Body of pancreas (tissue), 4 donors: ENCODE measurements at regions not wholly inside any gene's neighbourhood (a gene's known extent, or its start where the extent isn't known, plus 50 kb on each side); places are given as distances from the start of the nearest gene placed in this dataset.
A peak's percentile ranks its signal among the peaks of the same experiment; 100 is the strongest.
"Not testable (repeated sequence)": the region's sequence is repeated elsewhere in the genome, so short reads cannot be mapped to it uniquely, and the experiment has no call there.

Experiments used
- ATAC-seq: fragments of 150-250 bp; one replicate; pipeline ENCODE4 v1.9.1; 2016
- DNase-seq, 4 donors: peaks; one replicate each; pipeline ENCODE4 v3.0.0-alpha.2; 2019
- H3K27ac ChIP-seq, 4 donors: fragments of 200-600 bp; sonication (generic); 1 replicate in 3 of 4; 2 replicates in 1 of 4; pipeline versions ENCODE4 v1.5.1 to v1.6.1; 2016 to 2019; ENCODE audit warnings: mild to moderate bottlenecking in 1 of 4, mixed read lengths in 1 of 4, moderate library complexity in 1 of 4
- H3K27me3 ChIP-seq, 2 donors: fragments of 200-600 bp; sonication (generic); one replicate each; pipeline ENCODE4 v1.6.0; 2016; ENCODE audit warnings: mild to moderate bottlenecking in 1 of 2
- H3K36me3 ChIP-seq, 2 donors: fragments of 200-600 bp; sonication (generic); replicated peaks in 1 of 2; 2 replicates each; pipeline ENCODE4 v1.5.1; 2016; ENCODE audit warnings: low read depth in 2 of 2; ENCODE audit not compliant: insufficient read depth in 1 of 2
- H3K4me1 ChIP-seq: fragments of 200-600 bp; sonication (generic); one replicate; pipeline ENCODE4 v1.6.0; 2016
- H3K4me3 ChIP-seq, 2 donors: fragments of 200-600 bp; sonication (generic); 1 replicate in 1 of 2; 2 replicates in 1 of 2; pipeline ENCODE4 v1.5.1; 2016 to 2019
- H3K9me3 ChIP-seq, 3 donors: fragments of 200-600 bp; sonication (generic); 1 replicate in 2 of 3; 2 replicates in 1 of 3; pipeline ENCODE4 v1.5.1; 2016
- CTCF ChIP-seq, 7 experiments: fragments of 450-650 bp in 4 of 7; fragments of 200-600 bp in 3 of 7; sonication (generic) in 3 of 7; IDR thresholded peaks; one replicate each; pipeline ENCODE4 v1.5.1; 2016 to 2019; ENCODE audit warnings: antibody characterized with exemption in 7 of 7
- POLR2A ChIP-seq, 3 donors: fragments of 450-650 bp; IDR thresholded peaks; one replicate each; pipeline ENCODE4 v1.6.1; 2016; ENCODE audit warnings: antibody characterized with exemption in 3 of 3, mild to moderate bottlenecking in 2 of 3
- WGBS, 2 donors: methylation state at CpG; one replicate each; pipeline ENCODE4 v1.1.5; 2017; 5-methylcytosine and 5-hydroxymethylcytosine counted together
- intact Hi-C: fragments of 100-400 bp; cut with DNase I; formaldehyde crosslinking; loops from one replicate; pipeline ENCODE4 v1.15.1; 2023

GRCh38 chr13:30529085-30529834 is 63.5 kb upstream of the HMGB1 start:
- Histone ChIP-seq H3K27me3 (no peaks in the 10 kb centered on the region), H3K4me1 (no peaks in the 10 kb centered on the region), H3K4me3 (no peak overlapping the region), H3K36me3 (no peaks in the 10 kb centered on the region), H3K9me3 (no peaks in the 10 kb centered on the region), H3K27ac (no peak overlapping the region)
- ATAC-seq (no peak), DNase-seq (no peak)
- TF ChIP-seq CTCF (IDR thresholded peaks at IDR 0.05) (no peak), POLR2A (IDR thresholded peaks at IDR 0.05) (no peak)
- intact Hi-C loops = no loop called here
- 81 to 83% methylated on average over 8 of the region's 8 CpGs for WGBS, 2 donors

DNA sequence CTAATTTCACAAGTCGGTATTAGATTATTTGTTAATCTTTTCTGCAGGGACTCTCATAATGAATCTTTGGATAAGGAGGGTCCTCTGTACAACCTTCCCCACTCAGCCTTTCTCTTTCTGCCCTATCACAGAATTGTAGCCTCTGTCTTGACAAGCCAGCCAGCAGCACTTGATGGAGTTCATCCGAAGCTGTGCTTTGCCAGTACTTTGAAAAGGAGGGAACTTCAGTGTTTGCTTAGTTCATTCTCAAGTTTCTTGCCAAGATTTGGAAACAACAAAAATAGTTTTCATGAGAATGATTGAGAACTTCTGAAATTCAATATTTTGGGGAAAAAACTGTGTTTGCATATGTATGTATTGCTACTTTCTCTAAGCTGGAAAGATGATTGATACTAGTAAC is 69.3 kb upstream of the HMGB1 start:
- WGBS, 2 donors = 72 to 79% methylated on average over 2 of the region's 2 CpGs
- H3K36me3 ChIP-seq = no peaks in the 10 kb centered on the region
- no peaks in the 10 kb centered on the region for H3K4me1 ChIP-seq
- no peaks in the 10 kb centered on the region for H3K27me3 ChIP-seq
- no peaks in the 10 kb centered on the region for H3K9me3 ChIP-seq
- no peak for TF ChIP-seq POLR2A (IDR thresholded peaks at IDR 0.05)
- TF ChIP-seq CTCF (IDR thresholded peaks at IDR 0.05) = no peak
- intact Hi-C loops = no loop called here
- ATAC-seq (no peak), DNase-seq (no peak)
- H3K4me3 ChIP-seq = no peak overlapping the region
- H3K27ac ChIP-seq = no peak overlapping the region

- intact Hi-C loops = no loop called here
- Histone ChIP-seq H3K27ac (no peak overlapping the region), H3K9me3 (no peaks in the 10 kb centered on the region), H3K4me3 (no peak overlapping the region), H3K36me3 (no peaks in the 10 kb centered on the region), H3K4me1 (no peaks in the 10 kb centered on the region), H3K27me3 (no peaks in the 10 kb centered on the region)
- DNase-seq (no peak), ATAC-seq (no peak)
- TF ChIP-seq CTCF (IDR thresholded peaks at IDR 0.05) (no peak), POLR2A (IDR thresholded peaks at IDR 0.05) (no peak)
- WGBS, 2 donors = 91 to 94% methylated on average over 2 of the region's 2 CpGs
These were observed 72.4 kb upstream of the USPL1 start for GRCh38 chr13:30545320-30545719.

DNA sequence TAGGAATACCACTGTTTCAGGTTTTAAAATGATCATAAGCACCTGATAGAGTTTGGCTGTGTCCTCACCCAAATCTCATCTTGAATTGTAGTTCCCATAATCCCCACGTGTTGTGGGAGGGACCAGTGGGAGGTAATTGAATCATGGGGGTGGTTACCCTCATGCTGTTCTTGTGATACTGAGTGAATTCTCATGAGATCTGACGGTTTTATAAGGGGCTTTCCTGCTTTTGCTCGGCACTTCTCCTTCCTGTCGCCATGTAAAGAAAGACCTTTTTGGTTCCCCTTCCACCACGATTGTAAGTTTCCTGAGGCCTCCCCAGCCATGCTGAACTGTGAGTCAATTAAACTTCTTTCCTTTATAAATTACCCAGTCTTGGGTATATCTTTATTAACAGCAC is 69.7 kb upstream of the USPL1 start:
- H3K9me3 ChIP-seq, DNase-seq, ATAC-seq, H3K4me3 ChIP-seq, H3K36me3 ChIP-seq, H3K27ac ChIP-seq, intact Hi-C loops, H3K4me1 ChIP-seq, H3K27me3 ChIP-seq: not testable (repeated sequence)
- WGBS, 2 donors = 59 to 73% methylated on average over 5 of the region's 5 CpGs

GRCh38 chr13:30551189-30551588 is 66.5 kb upstream of the USPL1 start:
- peak; percentile 69 for ATAC-seq
- no peaks in the 10 kb centered on the region for H3K27me3 ChIP-seq
- no peaks in the 10 kb centered on the region for H3K9me3 ChIP-seq
- no peaks in the 10 kb centered on the region for H3K4me1 ChIP-seq
- H3K4me3 ChIP-seq = no peak overlapping the region
- intact Hi-C loops = no loop called here
- DNase-seq = peak; percentile 18 to 50 (median 30)
- no peaks in the 10 kb centered on the region for H3K36me3 ChIP-seq
- no peak overlapping the region for H3K27ac ChIP-seq
- TF ChIP-seq CTCF (IDR thresholded peaks at IDR 0.05) = peak; percentile 19 to 80 (median 60)
- no peak for TF ChIP-seq POLR2A (IDR thresholded peaks at IDR 0.05)
- WGBS, 2 donors = 43 to 55% methylated on average over 2 of the region's 2 CpGs
